GM12878 (cell line): ENCODE measurements at regions not wholly inside any gene's neighbourhood (a gene's known extent, or its start where the extent isn't known, plus 50 kb on each side); places are given as distances from the start of the nearest gene placed in this dataset.

Experiments used
- ATAC-seq: fragments of 200-7000 bp; cut with Tn5 transposase; 3 replicates; pipeline ENCODE4 v1.9.1; 2020; ENCODE audit warnings: mild to moderate bottlenecking, moderate library complexity
- BruUV-seq: library from RNA; stranded (reverse); fragments of 400-500 nt; replicated peaks from 2 replicates; lab custom pipeline; 2021; lab: Mats Ljungman, UMichigan
- CTCF ChIA-PET: fragments of 300-600 bp; sonication (Branson Sonifier 250); formaldehyde crosslinking; extraction: SDS; loops from one replicate; lab custom pipeline; 2021; ENCODE audit warnings: inconsistent platforms; lab: Yijun Ruan, JAX
- POLR2A ChIA-PET: fragments of 350-600 bp; formaldehyde crosslinking; extraction: SDS; loops from one replicate; lab custom pipeline; 2021; ENCODE audit warnings: inconsistent platforms; lab: Charles Lee
- RAD21 ChIA-PET: fragments of 300-600 bp; sonication (Branson Sonifier 250); formaldehyde crosslinking; loops from one replicate; lab custom pipeline; 2023; ENCODE audit warnings: antibody characterized with exemption; ENCODE audit not compliant: unreplicated experiment; lab: Charles Lee
- SMC1A ChIA-PET: fragments of 300-600 bp; sonication (Branson Sonifier 250); formaldehyde crosslinking; loops from one replicate; lab custom pipeline; 2023; ENCODE audit not compliant: unreplicated experiment, uncharacterized antibody; lab: Charles Lee
- DNase-seq: peaks from one replicate; pipeline ENCODE4 v3.0.0-alpha.2; 2011; ENCODE audit warnings: low read depth, low spot score
- FAIRE-seq: peaks from 3 replicates; lab custom pipeline; 2011; peaks lifted over from hg19 to GRCh38; lab: Jason Lieb, UNC
- H2AFZ ChIP-seq: 2 replicates; pipeline ENCODE4 v1.6.0; 2011; ENCODE audit warnings: low read depth, low read length, control low read depth; ENCODE audit not compliant: control insufficient read depth
- H3K27ac ChIP-seq: 2 replicates; pipeline ENCODE4 v1.5.1; 2011; ENCODE audit warnings: control low read depth; ENCODE audit not compliant: control insufficient read depth, insufficient read depth
- H3K27me3 ChIP-seq, 2 experiments: replicated peaks in 1 of 2; 2 replicates each; pipeline versions ENCODE4 v1.6.0 to v1.6.1; 2011; ENCODE audit warnings: low read length in 1 of 2; ENCODE audit not compliant: control insufficient read depth in 2 of 2, insufficient read depth in 2 of 2
- H3K36me3 ChIP-seq, 2 experiments: 2 replicates each; pipeline ENCODE4 v1.5.1; 2011; ENCODE audit warnings: low read length in 1 of 2; ENCODE audit not compliant: control insufficient read depth in 2 of 2, insufficient read depth in 2 of 2
- H3K4me1 ChIP-seq: 2 replicates; pipeline ENCODE4 v1.6.1; 2011; ENCODE audit warnings: mild to moderate bottlenecking, low read length, moderate library complexity, mixed read lengths; ENCODE audit not compliant: control insufficient read depth, insufficient read depth
- H3K4me2 ChIP-seq: 2 replicates; pipeline ENCODE4 v1.6.0; 2011; ENCODE audit warnings: control low read depth; ENCODE audit not compliant: control insufficient read depth, insufficient read depth
- H3K4me3 ChIP-seq: fragments of 200-600 bp; sonication (generic); 2 replicates; pipeline ENCODE4 v1.5.1; 2016
- H3K79me2 ChIP-seq: 2 replicates; pipeline ENCODE4 v1.6.0; 2011; ENCODE audit warnings: low read length; ENCODE audit not compliant: control insufficient read depth, insufficient read depth
- H3K9ac ChIP-seq: 2 replicates; pipeline ENCODE4 v1.8.0; 2011; ENCODE audit warnings: low read length, control low read depth, mixed read lengths; ENCODE audit not compliant: control insufficient read depth, insufficient read depth
- H3K9me3 ChIP-seq: replicated peaks from 3 replicates; pipeline ENCODE4 v1.5.1; 2011; ENCODE audit warnings: mild to moderate bottlenecking, low read length; ENCODE audit not compliant: control insufficient read depth, insufficient read depth
- H4K20me1 ChIP-seq: 2 replicates; pipeline ENCODE4 v1.6.0; 2011; ENCODE audit not compliant: control insufficient read depth, insufficient read depth
- ASH2L ChIP-seq: fragments of 300-600, 200-600 bp; sonication (generic); IDR thresholded peaks from 2 replicates; pipeline ENCODE4 v1.6.1; 2017; ENCODE audit warnings: low read depth, mild to moderate bottlenecking, borderline replicate concordance
- BCLAF1 ChIP-seq: fragments of 450-650 bp; IDR thresholded peaks from 2 replicates; pipeline ENCODE4 v1.6.1; 2017; ENCODE audit warnings: antibody characterized with exemption, mild to moderate bottlenecking, moderate library complexity
- GATAD2B ChIP-seq: fragments of 450-650 bp; conservative IDR thresholded peaks from 2 replicates; pipeline ENCODE4 v1.6.1; 2017; ENCODE audit warnings: low read depth, mild to moderate bottlenecking, moderate library complexity
- IRF5 ChIP-seq: fragments of 450-650 bp; IDR thresholded peaks from 2 replicates; pipeline ENCODE4 v1.6.1; 2017; ENCODE audit warnings: borderline replicate concordance
- NFYB ChIP-seq: IDR thresholded peaks from 2 replicates; pipeline ENCODE4 v1.6.1; 2011; ENCODE audit warnings: low read depth, mild to moderate bottlenecking, low read length, improper control_type of control experiment, moderate library complexity; ENCODE audit not compliant: insufficient read depth
- NR2F1 ChIP-seq: fragments of 450-650 bp; conservative IDR thresholded peaks from 2 replicates; pipeline ENCODE4 v1.6.1; 2017; ENCODE audit warnings: mild to moderate bottlenecking
- NRF1 ChIP-seq: conservative IDR thresholded peaks from 2 replicates; pipeline ENCODE4 v1.6.1; 2011; ENCODE audit warnings: mild to moderate bottlenecking, low read depth, low read length, improper control_type of control experiment
- PML ChIP-seq: IDR thresholded peaks from 2 replicates; pipeline ENCODE4 v1.6.1; 2012; ENCODE audit warnings: low read length, inconsistent platforms
- POLR2A ChIP-seq: IDR thresholded peaks from 2 replicates; pipeline ENCODE4 v1.6.1; 2011; ENCODE audit warnings: low read depth, mild to moderate bottlenecking, low read length
- RBBP5 ChIP-seq: fragments of 200-600 bp; sonication (generic); conservative IDR thresholded peaks from 2 replicates; pipeline ENCODE4 v1.6.1; 2016
- USF2 ChIP-seq: IDR thresholded peaks from 2 replicates; pipeline ENCODE4 v1.6.1; 2011; ENCODE audit warnings: low read depth, low read length, improper control_type of control experiment, borderline replicate concordance
- ZBED1 ChIP-seq: IDR thresholded peaks from 2 replicates; pipeline ENCODE4 v1.6.1; 2016; ENCODE audit warnings: borderline replicate concordance
- ZBTB40 ChIP-seq: fragments of 450-650 bp; IDR thresholded peaks from 2 replicates; pipeline ENCODE4 v1.6.1; 2016; ENCODE audit warnings: mild to moderate bottlenecking, moderate library complexity, borderline replicate concordance
- ZNF217 ChIP-seq: fragments of 450-650 bp; IDR thresholded peaks from 2 replicates; pipeline ENCODE4 v1.6.1; 2017; ENCODE audit warnings: antibody characterized with exemption, mild to moderate bottlenecking
- ZNF622 ChIP-seq: fragments of 450-650 bp; IDR thresholded peaks from 2 replicates; pipeline ENCODE4 v1.6.1; 2017; ENCODE audit warnings: mild to moderate bottlenecking, inconsistent platforms
- WGBS: methylation state at CpG from one replicate; pipeline ENCODE4 v1.1.6; 2016; ENCODE audit warnings: low lambda C conversion rate; ENCODE audit not compliant: insufficient replicate concordance, insufficient coverage; ENCODE audit errors: missing lambda C conversion rate; 5-methylcytosine and 5-hydroxymethylcytosine counted together
- in situ Hi-C: fragments of 300-500 bp; cut with MboI; formaldehyde crosslinking; loops from 9 replicates; pipeline ENCODE4 v1.14.3; 2018; ENCODE audit warnings: mixed read lengths
- intact Hi-C: fragments of 100-400 bp; cut with micrococcal nuclease; formaldehyde crosslinking; loops from one replicate; pipeline ENCODE4 v1.14.2; 2022; ENCODE audit not compliant: unreplicated experiment

- POLR2A ChIA-PET: no interaction called here
- Histone ChIP-seq H2AFZ (no peak overlapping the region), H3K9me3 (no peaks in the 10 kb centered on the region), H3K9ac (no peak overlapping the region), H3K4me1 (no peaks in the 10 kb centered on the region), H3K36me3 (no peaks in the 10 kb centered on the region), H3K79me2 (no peaks in the 10 kb centered on the region), H3K4me2 (no peak overlapping the region), H3K27ac (no peak overlapping the region), H3K27me3 (no peaks in the 10 kb centered on the region), H3K4me3 (no peak overlapping the region), H4K20me1 (no peaks in the 10 kb centered on the region)
- RAD21 ChIA-PET: no interaction called here
- 86% methylated on average over 1 of the region's 1 CpG for WGBS
- CTCF ChIA-PET: no interaction called here
- DNase-seq: no peak
- no peak for ATAC-seq
- intact Hi-C loops (no loop called here), in situ Hi-C loops (no loop called here)
- no TSS peak for BruUV-seq
- SMC1A ChIA-PET: interaction anchor here (0.7 kb wide), 1 partner anchor 10 kb away, joined by 3 read pairs; no protein-coding TSS in a partner anchor
- FAIRE-seq: no peak
- TF ChIP-seq ZBTB40 (no peak), POLR2A (no peak), NR2F1 (no peak), IRF5 (no peak), ASH2L (no peak), ZNF217 (no peak), PML (no peak), GATAD2B (no peak), ZBED1 (no peak), USF2 (no peak), NRF1 (no peak), RBBP5 (no peak), ZNF622 (no peak), NFYB (no peak), BCLAF1 (no peak)
Observed at GRCh38 chrX:87846956-87847355, 329.4 kb downstream of the KLHL4 start.
